GM06990 (cell line): ENCODE measurements at regions not wholly inside any gene's neighbourhood (a gene's known extent, or its start where the extent isn't known, plus 50 kb on each side); places are given as distances from the start of the nearest gene placed in this dataset.

ENCODE experiments used
- DNase-seq: peaks from one replicate; pipeline ENCODE4 v3.0.0-alpha.2; 2011; ENCODE audit not compliant: insufficient read length; ENCODE audit errors: extremely low read depth
- H3K27me3 ChIP-seq: replicated peaks from 2 replicates; pipeline ENCODE4 v1.6.0; 2011; ENCODE audit warnings: low read length; ENCODE audit not compliant: control insufficient read depth, insufficient read depth
- H3K36me3 ChIP-seq: 2 replicates; pipeline ENCODE4 v1.5.1; 2011; ENCODE audit warnings: low read length; ENCODE audit not compliant: control insufficient read depth, insufficient read depth
- H3K4me3 ChIP-seq: replicated peaks from 2 replicates; pipeline ENCODE4 v1.5.1; 2011; ENCODE audit warnings: low read depth, mild to moderate bottlenecking, control low read depth, low read length
- CTCF ChIP-seq: IDR thresholded peaks from 2 replicates; pipeline ENCODE4 v1.5.1; 2011; ENCODE audit warnings: low read length, control low read depth, mild to moderate bottlenecking, inconsistent platforms; ENCODE audit not compliant: insufficient read depth, poor library complexity, severe bottlenecking

DNA sequence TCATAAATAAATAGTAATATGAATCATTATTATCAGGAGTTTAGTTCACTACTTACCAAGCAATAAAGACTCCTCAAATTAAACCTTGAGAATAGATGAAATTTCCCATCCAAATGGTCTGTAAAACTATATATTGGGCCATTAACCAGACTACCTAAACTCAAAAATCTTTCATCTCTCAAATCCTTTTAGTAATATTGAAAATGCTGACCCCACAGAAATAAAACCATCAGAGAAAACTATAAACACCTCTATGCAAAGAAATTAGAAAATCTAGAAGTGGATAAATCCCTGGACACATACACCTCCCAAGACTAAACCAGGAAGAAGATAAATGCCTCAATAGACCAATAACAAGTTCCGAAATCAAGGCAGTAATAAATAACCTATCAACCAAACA, 723.2 kb downstream of the TLE4 start:
- H3K4me3 ChIP-seq: no peak overlapping the region
- no peak for DNase-seq
- H3K27me3 ChIP-seq: no peaks in the 10 kb centered on the region
- no peaks in the 10 kb centered on the region for H3K36me3 ChIP-seq
- TF ChIP-seq CTCF: no peak

DNA sequence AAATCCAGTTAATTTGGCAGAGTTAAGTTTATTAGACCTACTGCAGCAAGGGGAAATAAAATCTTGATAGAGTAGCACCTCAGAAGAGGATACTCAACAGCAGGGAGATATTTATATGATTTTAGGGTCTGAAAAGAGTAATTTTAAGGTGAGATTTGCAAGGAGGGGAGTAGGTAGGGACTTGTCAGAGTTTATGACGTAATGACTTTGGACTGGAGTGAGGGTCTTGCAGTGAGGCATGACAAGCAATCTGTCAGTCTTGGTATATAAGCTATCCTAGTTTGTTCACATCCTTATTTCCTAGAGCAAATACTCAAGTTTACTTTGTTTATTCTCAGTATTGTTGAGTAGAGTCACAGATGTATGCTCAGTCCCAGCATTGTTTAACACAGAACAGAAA, 722.6 kb downstream of the TLE4 start:
- H3K36me3 ChIP-seq: no peaks in the 10 kb centered on the region
- no peak overlapping the region for H3K4me3 ChIP-seq
- DNase-seq: no peak
- TF ChIP-seq CTCF: no peak
- no peaks in the 10 kb centered on the region for H3K27me3 ChIP-seq

DNA sequence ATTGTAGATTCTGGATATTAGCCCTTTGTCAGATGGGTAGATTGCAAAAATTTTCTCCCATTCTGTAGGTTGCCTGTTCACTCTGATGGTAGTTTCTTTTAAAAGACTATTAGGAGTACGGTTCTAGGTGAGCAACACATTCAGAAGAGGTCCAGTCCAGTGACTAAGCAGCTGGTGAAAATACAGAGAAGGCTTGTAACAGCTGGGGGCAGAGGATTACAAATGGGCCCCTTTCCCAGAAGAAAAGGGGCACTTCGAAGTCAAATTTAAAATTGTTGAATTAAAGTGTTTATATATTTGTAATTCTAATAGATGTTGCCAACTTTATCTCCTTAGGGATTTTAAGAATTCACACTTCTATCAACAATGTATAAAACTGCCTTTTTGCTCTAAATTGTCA, 720.5 kb downstream of the TLE4 start:
- no peak for TF ChIP-seq CTCF
- Histone ChIP-seq H3K27me3 (no peaks in the 10 kb centered on the region), H3K4me3 (no peak overlapping the region), H3K36me3 (no peaks in the 10 kb centered on the region)
- no peak for DNase-seq

- Histone ChIP-seq H3K36me3 (no peaks in the 10 kb centered on the region), H3K27me3 (no peaks in the 10 kb centered on the region), H3K4me3 (no peak overlapping the region)
- TF ChIP-seq CTCF: no peak
- DNase-seq: no peak
Observed at GRCh38 chr9:80285326-80285725, 713.6 kb downstream of the TLE4 start.

DNA sequence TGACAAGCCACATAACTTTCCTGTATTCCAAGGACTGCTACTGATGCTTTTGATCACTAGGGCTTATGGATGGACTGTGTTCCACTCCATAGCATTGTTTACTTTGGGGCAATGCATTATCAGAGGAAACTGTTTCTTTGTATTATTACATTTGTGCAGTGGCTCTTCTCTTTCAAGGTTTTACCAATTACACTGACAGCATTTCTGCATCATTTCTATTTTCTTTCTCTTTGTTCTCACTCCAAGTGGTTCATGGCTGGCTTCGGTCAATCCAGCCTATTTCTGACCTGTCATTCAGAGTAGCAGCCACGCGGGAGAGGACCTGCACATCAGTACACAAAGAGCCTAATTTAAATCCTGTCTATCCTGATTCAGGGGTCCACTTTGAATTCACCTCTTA, 711.0 kb downstream of the TLE4 start:
- no peaks in the 10 kb centered on the region for H3K36me3 ChIP-seq
- no peak for TF ChIP-seq CTCF
- no peaks in the 10 kb centered on the region for H3K27me3 ChIP-seq
- no peak for DNase-seq
- H3K4me3 ChIP-seq: no peak overlapping the region

- TF ChIP-seq CTCF: no peak
- DNase-seq: no peak
- Histone ChIP-seq H3K27me3 (no peaks in the 10 kb centered on the region), H3K36me3 (no peaks in the 10 kb centered on the region), H3K4me3 (no peak overlapping the region)
Observed at GRCh38 chr9:80259079-80259478, 687.3 kb downstream of the TLE4 start.
